HG02571 (cell line): ENCODE measurements at regions not wholly inside any gene's neighbourhood (a gene's known extent, or its start where the extent isn't known, plus 50 kb on each side); places are given as distances from the start of the nearest gene placed in this dataset.
"Not testable (repeated sequence)": the region's sequence is repeated elsewhere in the genome, so short reads cannot be mapped to it uniquely, and the experiment has no call there.

ENCODE experiments used
- ATAC-seq: cut with Tn5 transposase; IDR thresholded peaks from one replicate; pipeline ENCODE4 v1.9.1; 2021; ENCODE audit warnings: mild to moderate bottlenecking, moderate library complexity; ENCODE audit not compliant: unreplicated experiment

GRCh38 chr2:237240252-237240651, 154.6 kb downstream of the COPS8 start:
- no peak for ATAC-seq

GRCh38 chr2:237240868-237241267, 155.2 kb downstream of the COPS8 start:
- ATAC-seq, result not testable (repeated sequence)

GRCh38 chr2:237242091-237242536, 156.4 kb downstream of the COPS8 start:
- ATAC-seq, result no peak

GRCh38 chr2:237243487-237243886, 157.8 kb downstream of the COPS8 start:
- no peak for ATAC-seq

GRCh38 chr2:237244178-237244577, 158.5 kb downstream of the COPS8 start:
- no peak for ATAC-seq

GRCh38 chr2:237244976-237245646, 159.4 kb downstream of the COPS8 start:
- ATAC-seq, result no peak

- no peak for ATAC-seq
Observed at GRCh38 chr2:237250599-237250998, 163.4 kb downstream of the COL6A3 start.

GRCh38 chr2:237251986-237252385, 162.0 kb downstream of the COL6A3 start:
- no peak for ATAC-seq

- no peak for ATAC-seq
Observed at GRCh38 chr2:237253046-237253702, 160.8 kb downstream of the COL6A3 start.

GRCh38 chr2:237254369-237254861, 159.5 kb downstream of the COL6A3 start:
- no peak for ATAC-seq

- ATAC-seq, result no peak
Observed at GRCh38 chr2:237254911-237255578, 158.9 kb downstream of the COL6A3 start.

- ATAC-seq, result no peak
Observed at GRCh38 chr2:237256887-237257286, 157.1 kb downstream of the COL6A3 start.

GRCh38 chr2:237257471-237257951, 156.5 kb downstream of the COL6A3 start:
- ATAC-seq, result no peak

GRCh38 chr2:237258116-237258515, 155.8 kb downstream of the COL6A3 start:
- no peak for ATAC-seq

GRCh38 chr2:237258615-237259014, 155.3 kb downstream of the COL6A3 start:
- no peak for ATAC-seq

- ATAC-seq, result no peak
Observed at GRCh38 chr2:237259201-237259600, 154.8 kb downstream of the COL6A3 start.

GRCh38 chr2:237260039-237260620, 153.8 kb downstream of the COL6A3 start:
- ATAC-seq, result no peak

GRCh38 chr2:237260686-237261085, 153.3 kb downstream of the COL6A3 start:
- no peak for ATAC-seq

GRCh38 chr2:237261327-237261726, 152.6 kb downstream of the COL6A3 start:
- no peak for ATAC-seq

- no peak for ATAC-seq
Observed at GRCh38 chr2:237262838-237263771, 150.9 kb downstream of the COL6A3 start.
